ENCODE measurements at regions not wholly inside any gene's neighbourhood (a gene's known extent, or its start where the extent isn't known, plus 50 kb on each side); places are given as distances from the start of the nearest gene placed in this dataset.

DNA sequence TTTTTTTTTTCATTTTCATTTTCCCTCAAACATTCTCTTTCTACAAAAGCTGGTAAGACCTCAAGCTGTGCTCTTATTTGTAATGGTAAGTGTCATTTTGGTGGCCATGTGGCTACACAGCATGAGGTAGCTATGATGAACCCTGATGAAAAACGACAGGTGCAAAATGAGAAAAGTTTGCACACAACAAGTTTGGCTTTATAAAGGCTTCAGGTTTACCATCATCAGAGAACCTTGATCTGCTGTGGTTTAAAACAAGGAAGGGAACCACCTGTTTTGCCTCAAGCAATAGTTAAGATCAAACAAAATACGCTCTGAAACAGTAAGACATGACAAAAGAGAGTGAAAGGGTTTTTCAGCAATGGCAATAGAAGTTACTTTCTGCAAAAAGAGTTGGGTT is 1124.6 kb upstream of the ACO1 start:
- TF ChIP-seq, protein P1, sequence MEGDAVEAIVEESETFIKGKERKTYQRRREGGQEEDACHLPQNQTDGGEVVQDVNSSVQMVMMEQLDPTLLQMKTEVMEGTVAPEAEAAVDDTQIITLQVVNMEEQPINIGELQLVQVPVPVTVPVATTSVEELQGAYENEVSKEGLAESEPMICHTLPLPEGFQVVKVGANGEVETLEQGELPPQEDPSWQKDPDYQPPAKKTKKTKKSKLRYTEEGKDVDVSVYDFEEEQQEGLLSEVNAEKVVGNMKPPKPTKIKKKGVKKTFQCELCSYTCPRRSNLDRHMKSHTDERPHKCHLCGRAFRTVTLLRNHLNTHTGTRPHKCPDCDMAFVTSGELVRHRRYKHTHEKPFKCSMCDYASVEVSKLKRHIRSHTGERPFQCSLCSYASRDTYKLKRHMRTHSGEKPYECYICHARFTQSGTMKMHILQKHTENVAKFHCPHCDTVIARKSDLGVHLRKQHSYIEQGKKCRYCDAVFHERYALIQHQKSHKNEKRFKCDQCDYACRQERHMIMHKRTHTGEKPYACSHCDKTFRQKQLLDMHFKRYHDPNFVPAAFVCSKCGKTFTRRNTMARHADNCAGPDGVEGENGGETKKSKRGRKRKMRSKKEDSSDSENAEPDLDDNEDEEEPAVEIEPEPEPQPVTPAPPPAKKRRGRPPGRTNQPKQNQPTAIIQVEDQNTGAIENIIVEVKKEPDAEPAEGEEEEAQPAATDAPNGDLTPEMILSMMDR (IDR thresholded peaks at IDR 0.05), result no peak
- no peak for TF ChIP-seq POLR2A (IDR thresholded peaks at IDR 0.05)

Measured in right lobe of liver (tissue), 4 donors.